CD14-positive monocyte (primary cell): ENCODE measurements at regions not wholly inside any gene's neighbourhood (a gene's known extent, or its start where the extent isn't known, plus 50 kb on each side); places are given as distances from the start of the nearest gene placed in this dataset.

Source experiments
- DNase-seq, 3 donors: peaks; one replicate each; pipeline ENCODE4 v3.0.0-alpha.2; 2011 to 2022
- H2AFZ ChIP-seq: 2 replicates; pipeline ENCODE4 v1.6.0; 2012; ENCODE audit warnings: mild to moderate bottlenecking, low read depth, low read length, inconsistent platforms; ENCODE audit not compliant: insufficient read depth, poor library complexity, severe bottlenecking
- H3K27ac ChIP-seq, 2 donors: 1 replicate in 1 of 2; 2 replicates in 1 of 2; pipeline ENCODE4 v1.5.1; 2012 to 2013; ENCODE audit warnings: low read length in 2 of 2, control low read depth in 1 of 2, inconsistent platforms in 1 of 2, low read depth in 1 of 2, mild to moderate bottlenecking in 1 of 2
- H3K27me3 ChIP-seq, 2 donors: one replicate each; pipeline versions ENCODE4 v1.6.0 to v1.6.1; 2011 to 2013; ENCODE audit warnings: low read length in 2 of 2; ENCODE audit not compliant: control insufficient read depth in 2 of 2, insufficient read depth in 2 of 2
- H3K36me3 ChIP-seq, 2 donors: replicated peaks in 1 of 2; 1 replicate in 1 of 2; 2 replicates in 1 of 2; pipeline versions ENCODE4 v1.5.1 to v1.6.1; 2012 to 2013; ENCODE audit warnings: low read length in 2 of 2, control low read depth in 1 of 2, inconsistent platforms in 1 of 2, mild to moderate bottlenecking in 1 of 2; ENCODE audit not compliant: insufficient read depth in 2 of 2, control insufficient read depth in 1 of 2
- H3K4me1 ChIP-seq, 2 donors: 1 replicate in 1 of 2; 2 replicates in 1 of 2; pipeline versions ENCODE4 v1.5.1 to v1.6.1; 2012 to 2013; ENCODE audit warnings: low read length in 2 of 2, control low read depth in 1 of 2, inconsistent platforms in 1 of 2, mild to moderate bottlenecking in 1 of 2, moderate library complexity in 1 of 2; ENCODE audit not compliant: insufficient read depth in 2 of 2, control insufficient read depth in 1 of 2
- H3K4me2 ChIP-seq: replicated peaks from 2 replicates; pipeline ENCODE3; 2012; ENCODE audit warnings: low read length, moderate library complexity, mild to moderate bottlenecking; ENCODE audit not compliant: poor library complexity, severe bottlenecking; ENCODE audit errors: extremely low read depth
- H3K4me3 ChIP-seq, 3 experiments: fragments of 200-600 bp in 1 of 3; sonication (generic) in 1 of 3; replicated peaks in 1 of 3; 1 replicate in 2 of 3; 2 replicates in 1 of 3; pipeline ENCODE4 v1.5.1; 2011 to 2013; ENCODE audit warnings: low read length in 3 of 3, mild to moderate bottlenecking in 3 of 3, control low read depth in 2 of 3, low read depth in 2 of 3, inconsistent platforms in 1 of 3, moderate library complexity in 1 of 3
- H3K79me2 ChIP-seq: 2 replicates; pipeline ENCODE4 v1.6.0; 2012; ENCODE audit warnings: mild to moderate bottlenecking, control low read depth, inconsistent platforms, low read length, moderate library complexity; ENCODE audit not compliant: insufficient read depth
- H3K9ac ChIP-seq: 2 replicates; pipeline ENCODE4 v1.6.0; 2017; ENCODE audit warnings: low read length, mild to moderate bottlenecking; ENCODE audit not compliant: insufficient read depth, poor library complexity, severe bottlenecking
- H3K9me3 ChIP-seq, 2 donors: replicated peaks in 1 of 2; 1 replicate in 1 of 2; 2 replicates in 1 of 2; pipeline versions ENCODE4 v1.5.1 to v1.6.1; 2012 to 2013; ENCODE audit warnings: low read length in 2 of 2, control low read depth in 1 of 2; ENCODE audit not compliant: control insufficient read depth in 1 of 2, insufficient read depth in 1 of 2
- H4K20me1 ChIP-seq: 2 replicates; pipeline ENCODE4 v1.6.0; 2012; ENCODE audit warnings: mild to moderate bottlenecking, low read length, control low read depth, moderate library complexity; ENCODE audit not compliant: insufficient read depth
- H3K27ac Mint-ChIP-seq, 7 donors: one replicate each; pipeline ENCODE4 v1.8.0; 2020; ENCODE audit warnings: mild to moderate bottlenecking in 7 of 7, mixed read lengths in 7 of 7, moderate library complexity in 6 of 7, inconsistent platforms in 2 of 7
- H3K27me3 Mint-ChIP-seq, 3 donors: one replicate each; pipeline ENCODE4 v1.8.0; 2021 to 2022; ENCODE audit warnings: low read depth in 3 of 3, mild to moderate bottlenecking in 3 of 3, mixed read lengths in 3 of 3, moderate library complexity in 3 of 3, inconsistent platforms in 1 of 3
- H3K36me3 Mint-ChIP-seq, 2 donors: one replicate each; pipeline ENCODE4 v1.8.0; 2020; ENCODE audit warnings: mixed read lengths in 2 of 2, inconsistent platforms in 1 of 2, mild to moderate bottlenecking in 1 of 2
- H3K4me1 Mint-ChIP-seq: one replicate; pipeline ENCODE4 v1.8.0; 2020; ENCODE audit warnings: mild to moderate bottlenecking, mixed read lengths
- H3K4me3 Mint-ChIP-seq, 2 donors: one replicate each; pipeline ENCODE4 v1.8.0; 2020; ENCODE audit warnings: mild to moderate bottlenecking in 2 of 2, mixed read lengths in 2 of 2, moderate library complexity in 1 of 2
- H3K9me3 Mint-ChIP-seq, 7 donors: one replicate each; pipeline ENCODE4 v1.8.0; 2020 to 2022; ENCODE audit warnings: mixed read lengths in 7 of 7, mild to moderate bottlenecking in 6 of 7, moderate library complexity in 6 of 7, inconsistent platforms in 2 of 7
- CTCF ChIP-seq: fragments of 200-600 bp; IDR thresholded peaks from one replicate; pipeline ENCODE4 v1.8.0; 2022; ENCODE audit warnings: antibody characterized with exemption, mild to moderate bottlenecking
- WGBS: methylation state at CpG from one replicate; pipeline ENCODE4 v1.1.5; 2013; ENCODE audit warnings: missing lambda C conversion rate; ENCODE audit not compliant: insufficient coverage; 5-methylcytosine and 5-hydroxymethylcytosine counted together
- intact Hi-C, 2 donors: fragments of 100-400 bp; cut with micrococcal nuclease; formaldehyde crosslinking; loops; one replicate each; pipeline versions ENCODE4 v1.15.0 to v1.15.1; 2023

- no peaks in the 10 kb centered on the region for H3K27me3 ChIP-seq
- no peak overlapping the region for H2AFZ ChIP-seq
- no peaks in the 10 kb centered on the region for H4K20me1 ChIP-seq
- no peaks in the 10 kb centered on the region for H3K9me3 ChIP-seq
- H3K36me3 ChIP-seq = no peaks in the 10 kb centered on the region
- Mint-ChIP-seq H3K27me3 (peaks cover 0 to 7% (median 3%) of the 10 kb centered on the region in 3 donors), H3K36me3 (no peaks in the 10 kb centered on the region), H3K9me3 (peaks cover 0 to 10% (median 2%) of the 10 kb centered on the region in 7 donors), H3K4me1 (peaks cover 3% of the 10 kb centered on the region), H3K27ac (no peak overlapping the region), H3K4me3 (no peak overlapping the region)
- no peaks in the 10 kb centered on the region for H3K4me1 ChIP-seq
- no peaks in the 10 kb centered on the region for H3K79me2 ChIP-seq
- intact Hi-C loops = no loop called here
- no peak for TF ChIP-seq CTCF
- no peak overlapping the region for H3K4me3 ChIP-seq
- DNase-seq = no peak
- no CpG with 5 or more reads among the region's 1 CpG for WGBS
- H3K4me2 ChIP-seq = no peak overlapping the region
- no peak overlapping the region for H3K27ac ChIP-seq
- H3K9ac ChIP-seq = no peak overlapping the region
These were observed 195.6 kb upstream of the GLI3 start for GRCh38 chr7:42432644-42433043.

- peaks cover 0 to 7% (median 3%) of the 10 kb centered on the region in 3 donors for H3K27me3 Mint-ChIP-seq
- H3K79me2 ChIP-seq = no peaks in the 10 kb centered on the region
- no peak overlapping the region for H3K4me3 Mint-ChIP-seq
- 100% methylated on average over 1 of the region's 2 CpGs for WGBS
- H2AFZ ChIP-seq = no peak overlapping the region
- no peak for TF ChIP-seq CTCF
- intact Hi-C loops = no loop called here
- no peaks in the 10 kb centered on the region for H4K20me1 ChIP-seq
- H3K4me2 ChIP-seq = no peak overlapping the region
- H3K27me3 ChIP-seq = no peaks in the 10 kb centered on the region
- no peak overlapping the region for H3K27ac Mint-ChIP-seq
- no peak overlapping the region for H3K9ac ChIP-seq
- no peaks in the 10 kb centered on the region for H3K36me3 Mint-ChIP-seq
- H3K4me1 ChIP-seq = no peaks in the 10 kb centered on the region
- peaks cover 3% of the 10 kb centered on the region for H3K4me1 Mint-ChIP-seq
- H3K9me3 ChIP-seq = no peaks in the 10 kb centered on the region
- H3K36me3 ChIP-seq = no peaks in the 10 kb centered on the region
- no peak for DNase-seq
- no peak overlapping the region for H3K4me3 ChIP-seq
- no peak overlapping the region for H3K27ac ChIP-seq
- peaks cover 0 to 10% (median 2%) of the 10 kb centered on the region in 7 donors for H3K9me3 Mint-ChIP-seq
These were observed 194.9 kb upstream of the GLI3 start for GRCh38 chr7:42431873-42432272.
